ENCODE measurements at regions not wholly inside any gene's neighbourhood (a gene's known extent, or its start where the extent isn't known, plus 50 kb on each side); places are given as distances from the start of the nearest gene placed in this dataset.
"Not testable (repeated sequence)": the region's sequence is repeated elsewhere in the genome, so short reads cannot be mapped to it uniquely, and the experiment has no call there.

DNA sequence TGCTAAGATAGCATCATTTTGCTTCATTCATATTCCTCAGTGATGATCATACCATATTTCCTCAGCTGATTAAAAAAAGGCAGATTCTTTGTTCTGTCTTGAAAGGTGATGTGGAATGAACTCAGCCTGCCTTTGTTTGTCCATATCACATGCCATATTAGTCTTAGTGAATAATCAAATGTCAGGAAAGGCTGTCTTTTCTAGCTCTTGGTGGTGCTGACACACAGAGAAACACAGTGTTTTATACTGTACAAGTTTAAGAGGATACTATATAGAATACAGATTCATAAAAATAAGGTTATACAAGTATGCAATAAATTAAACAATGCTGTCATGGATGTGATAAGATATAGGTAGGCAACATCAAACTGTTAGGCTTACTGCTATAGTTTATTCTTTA, 97.1 kb upstream of the FAM98A start:
- Mint-ChIP-seq H3K36me3 (ENCODE audit: insufficient read depth) (peaks cover 5% of the 10 kb centered on the region), H3K27ac (no peak overlapping the region), H3K27me3 (no peaks in the 10 kb centered on the region), H3K9me3 (ENCODE audit: low read depth) (peaks cover 20% of the 10 kb centered on the region), H3K4me1 (ENCODE audit: low read depth) (no peaks in the 10 kb centered on the region), H3K4me3 (ENCODE audit: low read depth) (no peak overlapping the region)
- TF ChIP-seq, protein P1, sequence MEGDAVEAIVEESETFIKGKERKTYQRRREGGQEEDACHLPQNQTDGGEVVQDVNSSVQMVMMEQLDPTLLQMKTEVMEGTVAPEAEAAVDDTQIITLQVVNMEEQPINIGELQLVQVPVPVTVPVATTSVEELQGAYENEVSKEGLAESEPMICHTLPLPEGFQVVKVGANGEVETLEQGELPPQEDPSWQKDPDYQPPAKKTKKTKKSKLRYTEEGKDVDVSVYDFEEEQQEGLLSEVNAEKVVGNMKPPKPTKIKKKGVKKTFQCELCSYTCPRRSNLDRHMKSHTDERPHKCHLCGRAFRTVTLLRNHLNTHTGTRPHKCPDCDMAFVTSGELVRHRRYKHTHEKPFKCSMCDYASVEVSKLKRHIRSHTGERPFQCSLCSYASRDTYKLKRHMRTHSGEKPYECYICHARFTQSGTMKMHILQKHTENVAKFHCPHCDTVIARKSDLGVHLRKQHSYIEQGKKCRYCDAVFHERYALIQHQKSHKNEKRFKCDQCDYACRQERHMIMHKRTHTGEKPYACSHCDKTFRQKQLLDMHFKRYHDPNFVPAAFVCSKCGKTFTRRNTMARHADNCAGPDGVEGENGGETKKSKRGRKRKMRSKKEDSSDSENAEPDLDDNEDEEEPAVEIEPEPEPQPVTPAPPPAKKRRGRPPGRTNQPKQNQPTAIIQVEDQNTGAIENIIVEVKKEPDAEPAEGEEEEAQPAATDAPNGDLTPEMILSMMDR (IDR thresholded peaks at IDR 0.05; ENCODE audit: unreplicated experiment), result no peak
- DNase-seq (ENCODE audit: low spot score, unreplicated experiment), result no peak

DNA sequence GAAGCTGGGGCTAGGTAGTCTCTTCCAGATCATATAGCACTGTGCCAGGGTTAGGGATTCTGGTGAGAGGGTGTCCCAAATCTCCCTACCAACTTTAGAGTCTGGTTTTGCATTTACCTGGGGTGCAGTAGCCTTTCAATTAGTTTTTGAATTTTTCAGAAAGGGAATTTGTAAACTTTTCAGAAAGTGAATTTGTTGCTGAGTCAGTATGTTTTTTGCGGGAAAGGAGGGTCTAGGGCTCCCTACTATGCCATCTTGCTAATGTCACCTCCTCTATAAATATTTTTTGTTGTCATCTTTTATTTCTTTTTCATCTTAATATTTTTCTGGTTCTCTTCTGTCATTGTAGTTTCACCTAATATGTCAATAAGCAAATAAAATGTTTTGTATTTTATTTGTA, 95.8 kb upstream of the FAM98A start:
- Mint-ChIP-seq H3K9me3 (ENCODE audit: low read depth) (peaks cover 30% of the 10 kb centered on the region), H3K27me3 (no peaks in the 10 kb centered on the region), H3K36me3 (ENCODE audit: insufficient read depth) (peaks cover 5% of the 10 kb centered on the region), H3K4me1 (ENCODE audit: low read depth) (no peaks in the 10 kb centered on the region), H3K4me3 (ENCODE audit: low read depth) (no peak overlapping the region), H3K27ac (no peak overlapping the region)
- TF ChIP-seq, protein P1 (IDR thresholded peaks at IDR 0.05; ENCODE audit: unreplicated experiment), result no peak
- no peak for DNase-seq (ENCODE audit: low spot score, unreplicated experiment)

DNA sequence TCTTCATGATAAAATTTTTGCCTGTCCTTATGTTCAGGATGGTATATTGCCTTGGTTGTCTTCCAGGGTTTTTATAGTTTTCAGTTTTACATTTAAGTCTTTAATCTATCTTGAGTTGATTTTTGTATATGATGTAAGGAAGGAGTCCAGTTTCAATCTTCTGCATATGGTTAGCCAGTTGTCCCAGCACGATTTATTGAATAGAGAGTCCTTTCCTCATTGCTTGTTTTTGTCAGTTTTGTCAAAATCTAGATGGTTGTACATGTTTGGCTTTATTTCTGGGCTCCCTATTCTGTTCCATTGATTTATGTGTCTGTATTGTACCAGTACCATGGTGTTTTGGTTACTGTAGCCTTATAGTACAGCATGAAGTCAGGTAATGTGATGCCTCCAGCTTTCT, 91.6 kb upstream of the FAM98A start:
- not testable (repeated sequence) for H3K27me3 Mint-ChIP-seq; H3K36me3 Mint-ChIP-seq (ENCODE audit: insufficient read depth)
- H3K9me3 Mint-ChIP-seq (ENCODE audit: low read depth), result peaks cover 49% of the 10 kb centered on the region

DNA sequence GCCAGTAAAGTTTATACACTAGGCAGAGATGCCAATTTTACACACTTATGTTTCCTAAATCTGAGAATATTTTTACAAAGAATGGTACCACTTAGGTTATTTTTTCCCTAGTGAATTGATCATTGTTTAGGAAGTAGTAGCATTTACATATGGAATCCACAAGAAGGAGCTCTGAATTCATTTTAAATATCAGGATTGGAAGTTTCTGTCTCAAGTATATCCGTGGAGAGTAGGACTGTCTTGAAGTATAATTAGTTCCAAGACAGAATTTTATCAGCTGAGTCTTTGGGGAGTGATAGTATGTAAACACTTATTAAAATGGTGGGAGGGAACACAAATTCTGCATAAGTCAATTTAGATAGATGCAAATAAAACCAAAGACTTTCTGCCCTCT, 82.3 kb upstream of the FAM98A start:
- H3K36me3 Mint-ChIP-seq (ENCODE audit: insufficient read depth), result no peaks in the 10 kb centered on the region
- no peaks in the 10 kb centered on the region for H3K27me3 Mint-ChIP-seq
- peaks cover 3% of the 10 kb centered on the region for H3K4me1 Mint-ChIP-seq (ENCODE audit: low read depth)
- no peak for DNase-seq (ENCODE audit: low spot score, unreplicated experiment)
- TF ChIP-seq, protein P1 (IDR thresholded peaks at IDR 0.05; ENCODE audit: unreplicated experiment), result peak; percentile 53
- H3K27ac Mint-ChIP-seq, result no peak overlapping the region
- H3K4me3 Mint-ChIP-seq (ENCODE audit: low read depth), result no peak overlapping the region
- H3K9me3 Mint-ChIP-seq (ENCODE audit: low read depth), result peaks cover 13% of the 10 kb centered on the region

More for the DNA sequence above, 91.6 kb upstream of the FAM98A start:
- H3K27ac Mint-ChIP-seq; DNase-seq (ENCODE audit: low spot score, unreplicated experiment); H3K4me1 Mint-ChIP-seq (ENCODE audit: low read depth); H3K4me3 Mint-ChIP-seq (ENCODE audit: low read depth): not testable (repeated sequence)

DNA sequence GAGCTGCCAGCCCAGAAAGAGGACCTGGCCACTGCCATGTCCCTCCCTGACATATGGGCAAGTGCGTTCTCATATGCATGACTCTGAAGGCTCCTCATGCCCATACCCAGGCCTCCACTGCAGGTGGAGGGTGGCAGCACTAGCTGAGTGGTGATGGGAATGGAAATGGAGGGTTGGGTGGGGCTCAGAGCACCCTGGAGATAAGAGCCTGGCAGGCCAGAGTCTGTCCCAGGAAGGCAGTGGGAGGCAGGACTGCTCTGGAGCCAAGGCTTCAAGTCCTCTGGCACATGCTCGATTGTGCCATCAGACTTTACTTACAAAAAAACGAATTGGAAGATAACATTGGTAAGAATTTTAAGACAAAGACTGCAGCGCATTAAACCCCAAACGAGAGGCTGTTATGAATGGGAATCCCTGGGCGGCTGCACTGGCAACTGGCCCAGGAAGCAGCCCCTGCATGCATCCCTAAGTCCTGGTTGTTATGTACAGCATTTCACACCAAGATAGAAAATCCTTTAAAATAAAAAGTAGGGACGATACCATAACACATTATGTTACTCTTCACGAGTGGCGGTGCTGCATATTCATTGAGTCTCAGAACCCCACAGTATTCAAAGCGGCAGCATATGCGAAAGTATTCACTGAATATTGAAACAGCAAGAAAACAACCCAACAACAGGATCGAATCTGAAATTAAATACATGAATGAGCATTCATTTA, 81.7 kb upstream of the FAM98A start:
- peak overlapping the region; percentile 80 for H3K27ac Mint-ChIP-seq
- DNase-seq (ENCODE audit: low spot score, unreplicated experiment), result no peak
- TF ChIP-seq, protein P1 (IDR thresholded peaks at IDR 0.05; ENCODE audit: unreplicated experiment), result no peak
- H3K36me3 Mint-ChIP-seq (ENCODE audit: insufficient read depth), result no peaks in the 10 kb centered on the region
- H3K9me3 Mint-ChIP-seq (ENCODE audit: low read depth), result peaks cover 10% of the 10 kb centered on the region
- H3K4me1 Mint-ChIP-seq (ENCODE audit: low read depth), result peaks cover 3% of the 10 kb centered on the region
- H3K4me3 Mint-ChIP-seq (ENCODE audit: low read depth), result no peak overlapping the region
- H3K27me3 Mint-ChIP-seq, result no peaks in the 10 kb centered on the region

DNA sequence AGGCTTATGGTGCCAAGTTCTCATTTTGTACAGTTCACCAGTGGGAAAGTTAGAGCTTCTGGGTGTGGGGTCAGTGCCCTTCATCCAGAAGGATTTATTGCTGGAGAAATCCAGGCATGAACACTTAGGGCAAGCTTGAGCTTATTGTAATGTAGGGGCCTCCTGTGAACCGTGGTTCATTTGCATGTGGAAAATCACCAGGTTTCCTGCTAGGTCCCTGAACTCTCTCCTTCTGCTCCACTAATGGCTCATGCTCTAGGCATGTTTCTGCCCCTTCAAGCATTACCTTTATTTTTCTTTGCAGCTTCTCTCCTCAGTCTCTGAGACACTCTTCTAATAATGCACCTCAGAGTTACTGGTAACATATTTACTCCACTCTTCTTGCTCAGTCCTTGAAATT, 79.3 kb upstream of the FAM98A start:
- H3K4me3 Mint-ChIP-seq (ENCODE audit: low read depth), result no peak overlapping the region
- TF ChIP-seq, protein P1 (IDR thresholded peaks at IDR 0.05; ENCODE audit: unreplicated experiment), result no peak
- no peak overlapping the region for H3K27ac Mint-ChIP-seq
- peaks cover 3% of the 10 kb centered on the region for H3K4me1 Mint-ChIP-seq (ENCODE audit: low read depth)
- no peak for DNase-seq (ENCODE audit: low spot score, unreplicated experiment)
- H3K36me3 Mint-ChIP-seq (ENCODE audit: insufficient read depth), result no peaks in the 10 kb centered on the region
- H3K9me3 Mint-ChIP-seq (ENCODE audit: low read depth), result no peaks in the 10 kb centered on the region
- no peaks in the 10 kb centered on the region for H3K27me3 Mint-ChIP-seq
